ENCODE measurements at regions not wholly inside any gene's neighbourhood (a gene's known extent, or its start where the extent isn't known, plus 50 kb on each side); places are given as distances from the start of the nearest gene placed in this dataset.
A peak's percentile ranks its signal among the peaks of the same experiment; 100 is the strongest.
"Not testable (repeated sequence)": the region's sequence is repeated elsewhere in the genome, so short reads cannot be mapped to it uniquely, and the experiment has no call there.

GRCh38 chr9:3658964-3659363 is 133.2 kb upstream of the RFX3 start:
- DNase-seq, result no peak

- no peak for DNase-seq
Measured at GRCh38 chr9:3656224-3656623, 130.4 kb upstream of the RFX3 start.

- DNase-seq, result no peak
Measured at GRCh38 chr9:3650994-3651622, 125.3 kb upstream of the RFX3 start.

- DNase-seq, result no peak
Measured at GRCh38 chr9:3648722-3649246, 123.0 kb upstream of the RFX3 start.

GRCh38 chr9:3648266-3648665 is 122.5 kb upstream of the RFX3 start:
- no peak for DNase-seq

GRCh38 chr9:3647652-3648051 is 121.9 kb upstream of the RFX3 start:
- no peak for DNase-seq

GRCh38 chr9:3646226-3646625 is 120.4 kb upstream of the RFX3 start:
- DNase-seq, result no peak

- DNase-seq, result not testable (repeated sequence)
Measured at GRCh38 chr9:3642075-3642474, 116.3 kb upstream of the RFX3 start.

- DNase-seq, result no peak
Measured at GRCh38 chr9:3629495-3629894, 103.7 kb upstream of the RFX3 start.

- DNase-seq, result no peak
Measured at GRCh38 chr9:3628239-3628638, 102.4 kb upstream of the RFX3 start.

- DNase-seq, result no peak
Measured at GRCh38 chr9:3608011-3608410, 82.2 kb upstream of the RFX3 start.

- DNase-seq, result no peak
Measured at GRCh38 chr9:3600672-3601071, 74.9 kb upstream of the RFX3 start.

GRCh38 chr9:3597792-3598191 is 72.0 kb upstream of the RFX3 start:
- DNase-seq, result no peak

- DNase-seq, result no peak
Measured at GRCh38 chr9:3586066-3586465, 60.3 kb upstream of the RFX3 start.

- no peak for DNase-seq
Measured at GRCh38 chr9:3585606-3586005, 59.8 kb upstream of the RFX3 start.

GRCh38 chr9:3578786-3579185 is 53.0 kb upstream of the RFX3 start:
- no peak for DNase-seq

- DNase-seq, result peak; percentile 18
Measured at GRCh38 chr9:3576328-3576727, 50.5 kb upstream of the RFX3 start.

GRCh38 chr9:3575821-3576220 is 50.0 kb upstream of the RFX3 start:
- no peak for DNase-seq
